ENCODE measurements at regions not wholly inside any gene's neighbourhood (a gene's known extent, or its start where the extent isn't known, plus 50 kb on each side); places are given as distances from the start of the nearest gene placed in this dataset.

DNA sequence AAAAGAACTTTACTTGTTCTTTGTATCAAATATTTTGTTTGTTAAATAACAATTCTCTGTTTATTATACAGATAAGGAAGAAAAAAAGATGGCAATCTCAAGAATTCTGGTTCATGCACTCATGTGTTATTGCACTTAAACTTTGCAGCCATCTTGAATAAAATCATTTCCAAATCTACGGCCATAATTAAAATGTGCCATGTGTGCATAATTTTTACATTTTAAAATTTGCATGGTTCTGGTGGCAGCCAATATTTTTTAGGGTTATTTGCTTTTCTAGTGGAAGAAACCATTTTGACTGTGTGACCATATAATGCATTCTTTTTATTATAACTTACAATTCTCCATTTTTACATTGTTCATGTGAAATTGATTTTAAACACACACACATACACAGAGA lies 1518.1 kb upstream of the ZEB2 start:
- no peak for DNase-seq

DNA sequence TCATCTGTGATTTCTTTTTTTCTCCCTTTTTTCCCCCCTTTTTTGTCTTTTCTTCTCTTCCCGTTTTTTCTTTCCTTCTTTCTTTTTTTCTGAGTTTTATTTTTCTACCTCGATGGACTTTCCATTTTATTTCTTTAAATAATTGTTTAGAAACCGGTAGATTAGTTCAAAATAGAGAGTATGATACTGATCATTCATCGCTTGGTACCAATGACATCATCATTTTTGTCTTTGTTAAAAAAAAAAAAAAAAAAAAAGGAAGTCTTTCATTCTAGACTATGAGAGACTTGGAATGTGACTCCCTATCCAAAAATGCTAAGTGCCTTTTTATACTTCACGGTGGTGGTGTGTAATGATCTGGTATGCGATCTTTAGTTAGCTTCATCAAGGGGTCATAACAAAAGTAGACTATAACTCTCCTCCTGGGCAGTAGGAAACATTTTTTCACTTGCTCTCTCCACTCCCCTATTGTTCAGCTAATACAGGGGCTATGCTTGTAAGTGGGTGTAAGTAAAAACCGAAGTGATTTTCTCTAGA lies 1517.5 kb upstream of the ZEB2 start:
- no peak for DNase-seq

DNA sequence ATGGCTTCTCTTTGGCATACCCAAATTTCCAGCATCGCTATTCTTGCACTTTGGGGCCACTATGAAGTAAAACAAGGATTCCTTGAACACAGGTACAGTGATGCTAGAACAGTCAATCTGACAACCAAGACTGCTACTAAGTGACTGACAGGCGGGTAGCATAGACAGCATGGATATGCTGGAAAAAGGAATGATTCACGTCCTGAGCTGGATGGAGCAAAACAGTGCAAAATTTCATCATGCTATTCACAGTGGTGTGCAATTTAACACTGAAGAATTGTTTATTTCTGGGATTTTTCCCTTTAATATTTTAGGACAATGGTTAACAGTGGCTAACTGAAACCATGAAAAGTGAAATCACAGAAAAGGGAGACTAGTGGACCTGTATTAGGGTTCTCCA lies 1511.2 kb upstream of the ZEB2 start:
- no peak for DNase-seq

DNA sequence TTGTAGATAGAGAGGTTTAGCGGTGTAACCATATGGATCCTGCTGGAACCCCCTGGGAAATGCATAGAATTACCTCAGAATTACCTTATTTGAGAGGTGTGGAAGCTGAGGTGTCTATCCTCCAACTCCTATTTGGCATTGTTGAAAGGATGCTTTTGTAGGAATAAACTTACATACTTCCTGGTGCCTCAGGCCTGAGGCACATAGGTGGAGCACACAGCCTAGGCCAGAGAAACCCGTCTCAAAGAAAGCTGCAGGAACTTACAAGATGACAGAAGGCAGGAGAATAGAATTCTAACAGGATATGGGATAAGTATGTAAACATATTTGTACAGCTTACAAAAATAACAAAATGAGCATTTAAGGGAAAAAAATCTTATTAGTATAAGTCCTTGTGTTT lies 1507.2 kb upstream of the ZEB2 start:
- DNase-seq, result no peak

DNA sequence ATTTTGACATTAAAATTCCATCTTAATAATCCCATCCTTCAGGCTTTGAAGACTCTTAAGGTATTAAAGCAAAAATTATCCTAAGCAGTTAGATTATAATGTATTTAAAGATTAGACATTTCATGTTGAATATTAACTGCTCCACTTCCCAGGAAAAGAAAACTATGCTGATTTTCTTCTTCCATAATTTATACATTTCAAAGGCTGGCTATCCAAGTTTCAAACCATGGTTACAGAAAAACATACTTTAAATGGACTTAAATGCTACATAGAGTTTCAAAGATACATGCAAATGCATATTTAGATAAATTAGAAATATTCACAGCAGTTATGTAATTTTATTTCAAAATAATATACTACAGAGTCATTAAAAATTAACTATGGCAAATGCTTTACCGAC lies 1505.6 kb upstream of the ZEB2 start:
- no peak for DNase-seq

DNA sequence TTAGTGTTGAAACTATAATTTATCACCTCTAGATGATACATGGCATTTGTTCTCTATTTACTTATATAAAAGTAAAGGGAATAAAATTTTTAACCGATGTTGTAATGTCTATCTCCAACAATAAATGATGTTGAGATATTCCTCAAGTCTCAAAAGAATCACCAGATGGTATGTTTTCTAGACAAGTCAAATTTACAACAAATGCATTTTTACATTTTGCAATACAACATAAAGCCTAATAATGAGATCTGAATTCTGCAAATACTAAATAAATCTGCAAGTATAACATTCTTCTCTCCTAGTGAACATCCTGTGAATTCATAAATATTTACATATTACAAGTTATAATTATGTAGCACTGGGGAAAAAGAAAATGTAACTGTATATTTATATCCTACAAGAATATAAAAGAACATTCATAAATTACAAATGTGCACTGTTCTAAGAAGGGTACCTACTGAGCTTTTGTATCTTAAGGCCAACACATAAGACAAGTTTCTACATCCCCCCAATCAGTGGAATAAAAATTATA lies 1504.4 kb upstream of the ZEB2 start:
- DNase-seq, result no peak

DNA sequence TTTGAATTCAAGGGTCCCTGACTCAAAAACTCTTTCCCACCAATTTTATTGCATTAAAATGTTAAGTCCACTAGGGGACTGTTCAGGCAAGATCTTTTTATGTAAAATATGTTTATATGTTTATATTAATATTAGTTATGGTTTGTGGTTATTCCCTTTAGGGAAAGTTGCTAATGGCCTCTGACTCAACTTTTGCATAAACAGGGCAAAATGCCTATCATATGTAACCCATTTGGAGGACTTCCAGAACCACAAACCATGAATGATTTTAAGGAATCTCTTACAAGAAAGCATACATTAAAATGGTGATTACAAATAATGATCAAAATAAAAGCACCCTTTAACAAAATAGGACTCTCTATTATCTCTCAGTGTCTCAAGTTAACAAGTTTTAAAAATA lies 1484.5 kb upstream of the ZEB2 start:
- no peak for DNase-seq

GRCh38 chr2:146003337-146003736 lies 1483.4 kb upstream of the ZEB2 start:
- DNase-seq, result no peak

DNA sequence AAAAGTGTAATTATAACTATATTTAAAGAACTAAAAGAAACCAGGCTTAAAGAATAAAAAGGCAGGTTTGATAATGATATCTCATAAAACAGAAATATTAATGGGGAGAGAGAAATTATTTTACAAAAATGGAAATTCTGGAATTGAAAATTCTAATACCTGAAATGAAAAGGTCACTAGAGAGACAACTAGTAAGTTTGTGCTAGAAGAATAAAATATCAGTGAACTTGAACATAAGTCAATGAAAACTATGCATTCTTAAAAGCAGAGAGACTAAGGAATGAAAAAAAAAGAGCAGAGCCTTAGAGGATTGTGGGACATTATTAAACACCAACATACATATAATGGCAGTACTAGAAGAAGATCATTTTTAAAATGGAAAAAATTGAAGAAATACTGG lies 1475.0 kb upstream of the ZEB2 start:
- no peak for DNase-seq

DNA sequence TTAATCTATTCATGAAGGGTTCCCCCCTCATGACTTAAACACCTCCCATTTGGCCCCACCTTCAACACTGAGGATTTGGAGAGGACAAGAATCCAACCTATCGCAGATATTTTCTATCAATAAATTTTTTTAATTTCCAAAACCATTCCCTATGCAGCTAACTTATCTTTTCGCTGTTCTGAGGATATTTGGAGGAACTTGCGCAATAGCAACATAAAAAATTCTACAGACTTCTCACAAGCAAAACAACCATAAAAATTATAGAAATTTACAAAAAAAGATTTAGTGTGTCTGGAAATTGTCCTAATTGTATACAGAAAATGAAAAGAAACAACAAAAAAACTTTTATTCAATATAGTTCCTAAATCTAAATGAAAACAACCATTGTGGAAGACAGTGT lies 1472.7 kb upstream of the ZEB2 start:
- DNase-seq, result no peak

DNA sequence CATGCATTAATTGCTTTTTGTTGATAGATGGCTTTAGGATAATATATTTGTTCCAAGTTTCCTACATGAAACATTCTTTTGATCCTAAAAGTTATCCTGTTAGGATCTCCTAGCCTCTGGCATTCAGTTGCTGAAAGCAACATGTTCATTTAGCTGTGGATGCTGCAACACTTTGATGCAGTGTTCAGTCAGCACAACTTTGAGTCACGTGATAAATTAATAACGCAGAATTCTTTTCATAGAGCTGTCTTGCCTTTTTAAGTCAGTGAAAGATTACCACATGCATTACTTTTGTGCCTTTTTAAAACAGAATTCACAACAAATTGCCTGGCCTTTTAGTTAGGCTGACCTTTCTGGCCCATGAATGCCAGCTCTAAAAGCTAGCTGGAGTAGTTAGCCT lies 1467.9 kb upstream of the ZEB2 start:
- no peak for DNase-seq

GRCh38 chr2:145985517-145985916 lies 1465.6 kb upstream of the ZEB2 start:
- no peak for DNase-seq

- no peak for DNase-seq
Observed at GRCh38 chr2:145984580-145984979, 1464.7 kb upstream of the ZEB2 start.

DNA sequence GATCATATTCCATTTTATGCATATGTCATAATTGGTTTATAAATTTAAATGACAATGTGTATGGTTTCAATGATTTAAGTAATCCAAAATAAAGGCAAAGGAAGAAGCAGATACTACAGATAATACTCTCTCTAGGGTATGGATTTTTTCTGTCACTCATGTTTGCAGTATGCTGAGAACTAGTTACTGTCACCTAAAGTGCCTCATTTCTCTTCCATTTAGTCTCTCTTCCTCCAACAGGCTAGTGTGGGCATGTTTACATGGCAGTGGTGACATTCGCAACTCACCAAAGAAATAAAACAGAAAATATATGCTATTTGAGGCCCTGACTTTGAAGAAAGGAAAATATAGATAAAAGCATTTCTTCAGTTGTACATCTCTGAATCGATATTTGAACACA lies 1460.4 kb upstream of the ZEB2 start:
- DNase-seq, result no peak

DNA sequence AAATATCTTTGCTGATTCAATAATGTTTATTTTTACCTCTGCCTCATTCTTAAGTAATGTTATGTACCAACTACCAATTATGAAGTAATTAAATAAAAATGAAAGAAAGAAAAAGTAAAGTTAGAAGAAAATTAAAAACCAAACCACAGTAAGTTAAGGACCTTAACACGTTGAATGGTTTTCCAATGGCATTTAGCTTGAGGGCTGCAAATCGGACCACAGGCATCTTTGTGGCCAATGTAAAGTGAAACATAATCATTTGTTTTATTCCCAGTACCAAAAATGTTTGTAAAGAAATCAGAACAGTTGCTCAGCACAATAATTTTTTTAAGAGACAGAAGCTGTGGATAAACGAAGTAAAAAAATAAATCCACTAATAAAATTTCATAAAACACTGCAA lies 1455.5 kb upstream of the ZEB2 start:
- no peak for DNase-seq

DNA sequence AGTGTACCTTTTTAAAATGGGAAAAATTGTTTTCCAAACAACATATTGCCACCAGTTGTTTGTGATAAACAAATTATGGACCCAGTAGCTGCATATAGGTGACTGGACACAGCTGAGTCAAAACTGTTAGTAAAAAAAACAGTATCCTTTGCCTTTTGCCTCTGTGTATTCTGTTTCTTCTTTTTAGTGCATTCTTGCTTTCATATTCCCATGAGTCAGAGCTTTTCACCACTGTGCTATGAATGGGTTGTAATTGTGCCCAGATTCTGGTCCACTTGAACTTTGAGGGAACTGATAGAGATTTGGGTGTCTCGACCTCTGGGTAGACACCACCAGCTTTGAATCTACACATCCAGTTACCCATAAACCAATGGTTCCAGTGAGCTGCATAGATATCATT lies 1441.9 kb upstream of the ZEB2 start:
- DNase-seq, result no peak

GRCh38 chr2:145960479-145961163 lies 1440.7 kb upstream of the ZEB2 start:
- no peak for DNase-seq

DNA sequence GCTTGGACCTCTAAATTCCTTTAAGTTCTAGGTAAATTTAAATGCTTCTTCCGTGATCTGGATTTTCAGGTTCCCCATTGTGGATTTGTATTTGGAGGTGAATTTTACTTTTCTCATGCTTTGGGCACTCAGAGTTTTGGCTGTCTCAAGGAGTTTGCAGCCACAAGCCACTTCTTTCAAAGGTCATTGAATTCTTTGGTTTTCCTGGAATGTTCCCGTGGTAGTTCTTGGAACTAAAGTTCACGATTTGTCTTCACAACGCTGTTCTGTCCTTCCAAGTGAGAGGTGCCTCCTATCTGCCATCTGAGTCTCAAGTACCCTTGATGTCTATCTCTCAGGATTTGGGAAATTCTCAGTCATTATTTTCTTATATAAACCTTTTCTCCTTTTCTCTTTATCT lies 1438.7 kb upstream of the ZEB2 start:
- no peak for DNase-seq

- DNase-seq, result no peak
Observed at GRCh38 chr2:145957929-145958328, 1438.0 kb upstream of the ZEB2 start.

GRCh38 chr2:145939949-145940348 lies 1420.0 kb upstream of the ZEB2 start:
- no peak for DNase-seq

GRCh38 chr2:145935016-145935415 lies 1415.1 kb upstream of the ZEB2 start:
- no peak for DNase-seq

DNA sequence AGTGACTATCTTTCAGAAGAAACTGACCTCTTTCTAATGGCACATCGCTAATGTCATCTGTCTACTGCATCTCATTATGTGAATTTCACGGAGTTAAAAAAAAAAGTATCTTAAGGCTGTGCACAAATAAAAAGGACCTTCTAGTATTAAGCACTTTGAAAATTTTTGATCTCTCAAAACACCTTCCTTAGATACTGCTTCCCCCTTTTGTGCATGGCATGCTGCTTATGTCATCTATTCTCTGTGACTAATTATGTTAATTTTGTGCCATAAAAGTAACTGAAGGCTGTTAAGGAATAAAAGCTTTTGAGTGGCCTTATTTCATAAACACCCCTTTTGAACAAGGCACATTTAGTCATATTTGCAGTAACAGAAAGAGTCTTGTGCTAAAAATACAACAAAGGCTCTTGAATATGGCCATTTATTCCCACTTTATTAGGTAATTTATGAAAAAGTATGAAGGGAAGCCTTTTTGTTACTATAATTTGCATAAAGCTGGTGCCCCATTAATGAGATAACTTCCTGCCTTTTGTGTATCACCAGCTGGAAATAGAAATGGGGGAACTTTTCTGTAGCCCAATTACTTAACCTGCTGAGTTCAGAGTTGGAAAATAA lies 1412.0 kb upstream of the ZEB2 start:
- DNase-seq, result no peak

- DNase-seq, result no peak
Observed at GRCh38 chr2:145930318-145930717, 1410.4 kb upstream of the ZEB2 start.

DNA sequence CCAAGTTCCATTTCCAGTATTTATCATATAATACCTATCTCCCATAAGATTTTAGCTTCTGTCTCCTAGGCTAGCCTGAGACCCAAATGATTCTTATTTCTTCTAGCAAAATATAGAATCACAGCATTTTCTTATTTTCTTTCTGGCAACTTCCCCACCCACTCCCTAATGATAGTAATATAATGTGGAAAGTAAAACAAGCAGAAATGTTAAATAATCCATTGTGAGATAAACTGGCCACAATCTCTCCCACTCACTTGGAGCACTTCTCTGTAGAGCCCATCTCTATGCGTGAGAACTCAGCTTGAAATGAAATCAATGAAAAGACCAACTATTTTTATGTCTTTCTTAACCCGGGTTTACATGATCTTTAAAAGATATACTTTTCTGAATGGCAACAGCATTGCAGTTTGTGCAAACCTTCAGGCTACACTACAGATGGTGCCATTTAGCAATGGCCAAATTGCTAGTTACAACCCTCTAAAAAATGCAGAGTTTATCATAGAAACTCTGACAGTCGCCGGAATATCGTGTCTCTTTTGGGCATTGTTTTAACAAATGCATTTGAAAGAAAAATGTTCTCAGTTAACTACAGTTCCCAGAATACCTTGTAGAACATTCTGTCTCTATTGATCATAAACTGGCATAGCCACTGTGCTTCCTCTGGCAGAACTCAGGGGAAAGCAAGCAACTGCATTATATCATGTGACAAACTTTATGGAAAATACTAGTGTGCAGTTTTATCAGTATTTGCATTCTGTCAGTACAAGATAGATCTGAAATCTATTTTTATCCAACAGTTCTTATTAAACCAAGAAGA lies 1407.4 kb upstream of the ZEB2 start:
- DNase-seq, result no peak
